HG03108 (cell line): ENCODE measurements at regions not wholly inside any gene's neighbourhood (a gene's known extent, or its start where the extent isn't known, plus 50 kb on each side); places are given as distances from the start of the nearest gene placed in this dataset.
"Not testable (repeated sequence)": the region's sequence is repeated elsewhere in the genome, so short reads cannot be mapped to it uniquely, and the experiment has no call there.

ENCODE experiments used
- ATAC-seq: cut with Tn5 transposase; IDR thresholded peaks from one replicate; pipeline ENCODE4 v1.9.1; 2021; ENCODE audit warnings: moderate library complexity; ENCODE audit not compliant: unreplicated experiment

DNA sequence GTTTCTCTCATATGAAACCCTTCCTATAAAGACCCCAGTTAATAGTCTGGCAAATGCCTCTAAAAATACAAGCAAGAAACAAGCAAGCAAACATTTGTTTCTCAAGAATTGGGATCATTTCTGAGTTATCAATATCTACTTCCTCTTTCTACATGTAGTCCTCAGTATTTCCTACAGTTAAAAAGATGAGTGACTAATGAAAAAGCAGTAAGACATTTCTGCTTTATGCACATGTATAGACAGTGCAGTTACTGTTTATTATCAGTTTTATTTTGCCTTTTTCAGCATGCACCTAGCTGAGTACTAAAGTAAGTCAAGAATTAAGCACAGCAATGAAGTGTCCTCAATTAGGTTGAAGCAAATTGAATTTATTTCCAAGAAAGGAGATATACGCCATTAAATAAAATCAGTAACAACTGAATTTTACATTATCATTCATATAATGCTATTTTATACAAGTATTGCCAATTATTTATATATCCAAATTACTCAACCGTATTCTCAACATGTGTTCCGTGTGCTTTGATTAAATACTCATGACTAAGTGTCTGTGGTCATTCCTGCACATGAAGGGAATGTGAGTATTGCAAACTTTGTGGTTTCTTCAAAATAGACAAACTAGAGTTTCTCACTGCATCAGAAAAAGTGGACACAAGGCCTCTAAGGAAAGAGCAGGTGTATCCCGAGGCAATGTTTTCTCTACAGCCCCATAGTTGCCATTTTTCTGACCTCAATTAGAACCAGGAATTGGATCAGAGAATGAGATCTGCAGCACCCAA lies 159.3 kb upstream of the MARCKS start:
- no peak for ATAC-seq

- no peak for ATAC-seq
Measured at GRCh38 chr6:113699239-113699638, 157.9 kb upstream of the MARCKS start.

GRCh38 chr6:113701552-113702254 lies 155.4 kb upstream of the MARCKS start:
- ATAC-seq: no peak

DNA sequence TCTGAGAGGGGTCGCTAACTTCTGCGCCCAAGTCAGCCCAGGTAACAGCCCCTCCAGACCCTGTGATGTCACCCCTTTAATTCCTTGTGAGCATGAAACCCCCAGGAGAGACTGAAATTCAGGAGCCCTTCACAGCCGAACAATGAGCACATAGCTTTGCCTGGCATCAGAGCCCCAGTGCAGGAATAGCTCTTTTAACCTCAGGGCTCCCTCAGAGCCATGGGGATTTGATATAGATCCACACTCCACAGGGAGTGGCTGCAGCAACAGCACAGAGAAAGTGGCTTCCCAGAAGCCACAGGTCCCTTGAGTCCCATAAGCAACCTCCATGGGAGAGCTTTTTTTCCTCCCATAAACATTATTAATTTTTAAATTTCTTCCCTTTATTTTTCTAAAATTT lies 150.0 kb upstream of the MARCKS start:
- no peak for ATAC-seq

DNA sequence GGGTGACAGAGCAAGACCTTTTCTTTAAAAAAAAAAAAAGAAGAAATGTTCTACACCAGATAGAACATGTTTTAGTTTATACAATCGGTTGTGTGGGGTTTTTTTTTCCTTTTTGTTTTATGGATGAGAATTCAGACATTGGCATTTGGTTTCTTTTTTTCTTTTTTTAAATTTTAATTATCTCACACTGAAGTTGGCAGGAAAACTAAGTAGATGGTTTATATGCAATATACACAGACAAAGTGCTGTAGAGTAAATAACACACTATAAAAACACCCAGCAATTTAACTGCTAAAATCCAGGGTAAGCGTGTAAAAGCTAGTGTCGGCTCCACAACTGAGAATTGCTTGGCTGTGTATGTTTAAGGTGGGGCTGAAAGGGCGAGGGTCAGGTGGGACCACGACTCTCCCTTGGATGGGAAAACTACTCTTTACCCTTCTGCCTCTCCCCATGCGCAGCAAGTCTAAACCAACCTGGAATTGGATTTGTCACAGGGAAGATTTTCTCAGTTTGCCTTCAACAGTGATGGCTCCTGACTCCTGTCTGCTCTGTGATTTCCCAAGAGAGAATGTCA lies 147.1 kb upstream of the MARCKS start:
- ATAC-seq: no peak

GRCh38 chr6:113713665-113714064 lies 143.5 kb upstream of the MARCKS start:
- ATAC-seq: no peak

DNA sequence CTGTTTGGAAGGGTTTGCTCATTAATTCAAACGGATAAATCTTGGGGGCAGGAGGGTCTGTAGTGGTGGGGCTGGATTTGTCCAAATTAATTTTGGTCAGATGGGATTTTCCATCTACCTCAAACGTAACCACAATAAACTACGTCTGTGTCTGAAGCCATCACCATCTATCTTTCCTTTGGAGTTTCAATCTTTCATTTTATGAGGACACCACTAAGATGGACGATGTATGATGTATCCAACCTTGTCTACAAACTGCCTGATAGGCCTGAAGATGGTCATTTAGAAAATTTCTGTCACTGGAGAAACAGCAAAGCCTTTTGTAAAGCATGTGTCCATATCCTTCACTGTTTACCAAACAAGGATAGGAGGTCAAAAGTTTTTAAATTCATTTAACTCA lies 138.6 kb upstream of the MARCKS start:
- no peak for ATAC-seq

DNA sequence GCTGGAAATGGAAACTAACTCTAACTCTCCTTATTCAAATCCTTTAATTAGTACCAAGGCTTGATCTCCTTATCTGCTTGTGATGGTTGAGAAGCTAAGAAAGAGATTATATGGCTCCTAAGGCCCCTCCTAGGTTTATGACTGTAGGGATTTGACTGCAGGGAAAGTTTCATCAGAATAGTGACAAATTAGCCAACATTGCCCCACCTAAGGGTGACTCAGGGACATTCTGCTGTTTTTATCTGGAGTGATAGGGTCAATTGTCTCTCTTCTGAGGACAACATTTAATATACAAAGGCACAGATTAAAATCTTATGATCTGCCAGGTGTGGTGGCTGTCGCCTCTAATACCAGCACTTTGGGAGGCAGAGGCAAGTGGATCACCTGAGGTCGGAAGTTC lies 138.1 kb upstream of the MARCKS start:
- ATAC-seq: no peak

DNA sequence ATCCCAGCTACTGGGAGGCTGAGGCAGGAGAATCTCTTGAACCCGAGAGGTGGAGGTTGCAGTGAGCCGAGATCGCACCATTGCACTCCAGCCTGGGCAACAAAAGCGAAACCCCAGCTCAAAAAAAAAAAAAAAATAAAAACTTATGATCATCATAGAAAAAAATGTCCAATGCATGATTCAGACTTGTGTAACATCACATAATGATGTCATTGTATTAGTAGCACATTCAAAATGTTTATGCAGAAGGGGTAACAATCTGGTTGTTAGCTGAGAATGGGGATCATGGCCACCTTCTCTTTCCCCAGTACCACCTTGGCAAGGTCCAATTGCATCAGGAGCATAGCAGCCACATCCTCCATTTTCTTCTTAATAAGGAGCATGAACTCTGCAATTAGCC lies 137.6 kb upstream of the MARCKS start:
- ATAC-seq: no peak

- no peak for ATAC-seq
Measured at GRCh38 chr6:113723182-113723581, 134.0 kb upstream of the MARCKS start.

- ATAC-seq: not testable (repeated sequence)
Measured at GRCh38 chr6:113724927-113725326, 132.2 kb upstream of the MARCKS start.

- no peak for ATAC-seq
Measured at GRCh38 chr6:113731541-113731940, 125.6 kb upstream of the MARCKS start.

GRCh38 chr6:113732384-113732966 lies 124.7 kb upstream of the MARCKS start:
- ATAC-seq: no peak

DNA sequence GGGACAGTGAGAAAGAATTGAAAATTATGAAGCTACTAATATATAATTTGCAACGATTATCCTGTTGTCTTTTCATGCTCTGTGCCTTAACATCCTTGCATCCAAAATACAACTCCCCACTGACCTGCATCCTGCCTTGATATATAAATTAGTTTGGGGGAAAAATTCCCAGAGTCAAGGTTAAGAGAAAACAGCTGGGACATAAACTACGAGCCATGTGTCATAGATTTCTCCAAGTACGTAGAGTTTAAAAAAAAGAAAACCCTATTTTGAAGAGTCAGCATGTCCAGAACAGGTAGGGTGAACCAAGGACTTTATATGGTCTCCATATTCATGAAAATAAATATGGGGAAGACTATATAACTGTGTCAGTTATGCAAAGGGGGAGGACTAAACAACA lies 123.8 kb upstream of the MARCKS start:
- ATAC-seq: no peak

DNA sequence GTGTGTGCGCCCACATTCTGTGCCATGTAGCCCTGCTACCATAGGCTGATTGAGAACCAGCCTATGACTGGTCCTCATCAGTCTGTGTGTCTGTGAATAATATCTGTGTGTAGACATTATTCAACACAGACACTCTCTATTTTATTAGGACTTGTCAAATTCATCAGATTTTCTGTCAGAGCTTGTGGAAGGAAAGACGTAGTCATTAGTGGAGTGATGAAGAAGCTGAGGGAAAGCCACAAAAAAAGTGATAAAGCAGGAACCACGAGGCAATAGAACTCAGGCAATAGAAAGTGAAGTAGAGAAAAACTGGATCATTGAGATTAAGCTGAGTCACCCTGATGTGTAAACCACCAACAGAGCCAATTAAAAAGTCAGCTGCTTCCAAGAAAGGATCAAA lies 122.2 kb upstream of the MARCKS start:
- no peak for ATAC-seq

DNA sequence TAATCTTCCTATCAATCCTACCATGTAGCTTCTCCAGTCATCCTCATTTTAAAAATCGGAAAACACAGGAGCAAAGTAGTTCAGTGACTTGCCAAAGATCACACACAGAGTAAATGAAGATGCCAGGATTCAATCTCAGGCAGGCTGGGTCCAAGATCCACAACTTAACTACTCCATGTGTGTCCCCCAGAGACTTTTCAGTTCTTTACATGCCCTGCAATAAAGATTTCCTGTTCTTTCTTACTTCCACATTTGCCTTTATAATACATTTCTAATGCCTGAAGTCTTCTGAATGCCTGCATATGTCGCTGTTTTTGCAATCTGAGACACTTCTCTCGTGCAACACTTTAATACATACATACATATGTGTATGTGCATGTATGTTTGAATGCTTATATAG lies 121.7 kb upstream of the MARCKS start:
- ATAC-seq: no peak

- ATAC-seq: no peak
Measured at GRCh38 chr6:113736978-113737377, 120.2 kb upstream of the MARCKS start.

DNA sequence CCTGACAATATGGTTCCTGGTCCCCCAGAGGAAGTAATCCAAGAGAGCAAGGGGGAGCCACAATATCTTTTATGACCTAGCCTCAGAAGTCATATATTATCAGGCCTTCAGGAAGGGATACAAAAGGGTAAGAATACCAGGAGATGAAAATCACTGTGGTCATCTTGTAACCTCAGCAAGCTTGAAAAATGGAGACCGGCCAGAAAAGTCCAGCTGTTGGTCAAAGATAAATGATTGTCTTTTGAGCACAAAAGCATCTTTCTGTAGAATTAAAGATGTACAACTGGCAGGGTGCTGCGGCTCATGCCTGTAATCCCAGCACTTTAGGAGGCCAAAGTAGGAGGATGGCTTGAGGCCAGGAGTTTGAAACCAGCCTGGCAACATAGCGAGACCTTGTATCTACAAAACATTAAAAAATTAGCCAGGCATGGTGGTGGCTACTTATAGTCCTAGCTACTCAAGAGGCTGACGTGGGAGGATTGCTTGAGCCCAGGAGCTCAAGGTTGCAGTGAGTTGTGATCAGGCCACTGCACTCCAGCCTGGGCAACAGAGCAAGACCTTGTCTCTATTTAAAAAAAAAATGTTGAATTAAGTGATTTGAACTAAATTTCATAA lies 118.0 kb upstream of the MARCKS start:
- no peak for ATAC-seq

DNA sequence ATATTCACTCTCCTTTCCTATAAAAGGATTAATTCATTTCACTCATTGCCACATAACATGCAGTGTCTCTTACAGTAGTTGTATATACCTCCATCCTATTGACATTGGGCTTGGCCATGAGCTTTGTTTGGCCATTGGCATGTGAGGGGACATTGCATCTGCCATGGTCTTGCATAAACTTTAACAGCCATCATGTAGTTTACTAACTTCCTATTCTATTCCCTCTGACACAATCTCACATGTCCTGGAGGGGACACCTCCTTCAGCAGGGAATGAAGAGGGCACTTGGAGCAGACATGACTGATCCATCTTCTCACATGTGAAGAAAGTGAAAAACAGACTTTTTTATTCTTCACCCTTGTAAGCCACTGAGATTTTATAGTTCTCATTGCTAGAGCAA lies 115.5 kb upstream of the MARCKS start:
- ATAC-seq: no peak

DNA sequence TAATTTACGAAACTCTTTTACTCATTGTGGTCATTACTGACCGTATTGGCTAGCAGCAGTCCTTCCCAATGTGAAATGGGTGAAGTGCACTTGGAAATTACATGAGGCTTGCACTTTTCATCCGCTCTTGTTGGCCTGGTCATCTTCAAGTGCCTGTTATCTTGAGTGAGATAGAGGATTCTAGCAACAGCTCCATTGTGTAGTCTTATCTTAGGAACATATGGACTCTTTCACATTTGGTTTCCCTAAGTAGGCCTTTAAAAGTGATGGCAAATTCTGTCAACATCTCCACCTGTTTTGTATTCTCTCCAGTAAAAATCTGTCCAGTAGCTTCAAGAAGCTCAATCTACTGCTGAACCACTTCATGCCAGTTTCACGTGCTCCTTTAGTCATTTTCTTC lies 114.8 kb upstream of the MARCKS start:
- no peak for ATAC-seq

DNA sequence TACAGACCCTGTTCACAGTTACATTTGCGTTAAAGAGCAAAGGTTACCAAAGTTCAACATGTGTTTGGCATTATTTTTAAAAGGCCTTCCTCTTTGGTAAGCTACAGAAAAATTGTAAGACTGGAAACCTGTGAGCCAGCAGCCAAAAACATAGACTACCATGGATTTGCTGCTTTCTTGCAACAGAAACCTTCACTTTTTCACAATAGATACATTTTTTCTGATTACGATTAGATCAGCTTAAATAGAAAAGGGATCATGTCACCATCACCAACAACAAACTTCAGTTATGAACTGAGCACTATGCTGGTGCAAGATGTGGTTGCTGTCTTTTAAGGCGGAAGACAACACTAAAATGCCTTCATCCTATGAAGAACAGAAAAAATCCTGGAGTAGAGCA lies 112.3 kb upstream of the MARCKS start:
- no peak for ATAC-seq
